ENCODE measurements at regions not wholly inside any gene's neighbourhood (a gene's known extent, or its start where the extent isn't known, plus 50 kb on each side); places are given as distances from the start of the nearest gene placed in this dataset.

GRCh38 chr16:86866986-86867722 is 288.8 kb downstream of the FOXL1 start:
- no peaks in the 10 kb centered on the region for H3K36me3 ChIP-seq (ENCODE audit: control insufficient read depth, insufficient read depth, low read length)
- H3K27ac ChIP-seq (ENCODE audit: low read depth, low read length), result no peak overlapping the region
- H3K9ac ChIP-seq (ENCODE audit: low read length), result no peak overlapping the region
- H3K79me2 ChIP-seq (ENCODE audit: control insufficient read depth, insufficient read depth, low read length), result no peaks in the 10 kb centered on the region
- no peaks in the 10 kb centered on the region for H3K79me1 ChIP-seq (ENCODE audit: low read length)
- no peak overlapping the region for H3K4ac ChIP-seq (ENCODE audit: low read depth, low read length)
- no peak overlapping the region for H4K8ac ChIP-seq (ENCODE audit: low read depth, low read length)
- H3K4me1 ChIP-seq (ENCODE audit: control insufficient read depth, low read depth, low read length), result no peaks in the 10 kb centered on the region
- no peak overlapping the region for H3K56ac ChIP-seq (ENCODE audit: low read length)
- no peak overlapping the region for H2BK5ac ChIP-seq (ENCODE audit: low read length)
- no peak overlapping the region for H2AK5ac ChIP-seq (ENCODE audit: low read length)
- no peak overlapping the region for H3K4me2 ChIP-seq (ENCODE audit: low read length)
- H3K4me3 ChIP-seq (ENCODE audit: low read length), result no peak overlapping the region
- no peak overlapping the region for H3K23ac ChIP-seq (ENCODE audit: low read length)
- no peaks in the 10 kb centered on the region for H3K27me3 ChIP-seq (ENCODE audit: insufficient read depth, low read length, poor library complexity)
- no peak overlapping the region for H2BK15ac ChIP-seq (replicated peaks; ENCODE audit: low read depth)
- DNase-seq, result no peak
- H3K18ac ChIP-seq (ENCODE audit: low read length), result no peak overlapping the region
- no peak overlapping the region for H4K5ac ChIP-seq (ENCODE audit: low read length)
- WGBS (ENCODE audit: extremely low coverage, insufficient coverage, low lambda C conversion rate), result no CpG with 5 or more reads among the region's 6 CpGs
- H2BK120ac ChIP-seq (ENCODE audit: low read depth, low read length), result no peak overlapping the region

GRCh38 chr16:86868070-86868469 is 289.7 kb downstream of the FOXL1 start:
- H4K8ac ChIP-seq (ENCODE audit: low read depth, low read length), result no peak overlapping the region
- no peak overlapping the region for H2BK15ac ChIP-seq (replicated peaks; ENCODE audit: low read depth)
- H3K4me1 ChIP-seq (ENCODE audit: control insufficient read depth, low read depth, low read length), result no peaks in the 10 kb centered on the region
- no peak overlapping the region for H3K4ac ChIP-seq (ENCODE audit: low read depth, low read length)
- DNase-seq, result no peak
- no peak overlapping the region for H4K5ac ChIP-seq (ENCODE audit: low read length)
- H3K79me1 ChIP-seq (ENCODE audit: low read length), result no peaks in the 10 kb centered on the region
- no peak overlapping the region for H3K23ac ChIP-seq (ENCODE audit: low read length)
- H2BK5ac ChIP-seq (ENCODE audit: low read length), result no peak overlapping the region
- no peaks in the 10 kb centered on the region for H3K27me3 ChIP-seq (ENCODE audit: insufficient read depth, low read length, poor library complexity)
- H3K4me2 ChIP-seq (ENCODE audit: low read length), result no peak overlapping the region
- no peak overlapping the region for H3K9ac ChIP-seq (ENCODE audit: low read length)
- H3K27ac ChIP-seq (ENCODE audit: low read depth, low read length), result no peak overlapping the region
- no peak overlapping the region for H2AK5ac ChIP-seq (ENCODE audit: low read length)
- no peaks in the 10 kb centered on the region for H3K36me3 ChIP-seq (ENCODE audit: control insufficient read depth, insufficient read depth, low read length)
- H3K79me2 ChIP-seq (ENCODE audit: control insufficient read depth, insufficient read depth, low read length), result no peaks in the 10 kb centered on the region
- no CpG with 5 or more reads among the region's 12 CpGs for WGBS (ENCODE audit: extremely low coverage, insufficient coverage, low lambda C conversion rate)
- H3K18ac ChIP-seq (ENCODE audit: low read length), result no peak overlapping the region
- no peak overlapping the region for H3K4me3 ChIP-seq (ENCODE audit: low read length)
- no peak overlapping the region for H3K56ac ChIP-seq (ENCODE audit: low read length)
- no peak overlapping the region for H2BK120ac ChIP-seq (ENCODE audit: low read depth, low read length)

DNA sequence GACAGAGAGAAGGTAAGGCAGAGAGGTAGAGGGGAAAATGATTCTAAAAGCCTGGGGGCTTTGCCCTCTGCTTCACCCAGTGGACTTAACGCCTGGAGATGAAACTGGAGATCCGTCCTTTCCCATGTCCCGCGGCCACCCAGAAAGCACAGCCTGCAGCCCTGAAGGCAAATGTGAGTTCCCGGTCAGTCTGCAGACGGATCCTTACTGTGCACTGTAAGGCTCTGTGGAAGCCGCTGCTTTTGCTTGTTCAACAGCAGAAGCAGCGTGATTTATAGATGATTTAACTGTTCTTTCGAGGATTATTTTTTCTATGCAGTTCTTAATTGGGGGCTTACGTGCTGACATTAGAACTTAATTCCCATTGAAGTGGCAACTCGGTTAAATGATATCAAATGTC is 290.4 kb downstream of the FOXL1 start:
- no peak overlapping the region for H3K4ac ChIP-seq (ENCODE audit: low read depth, low read length)
- H2AK5ac ChIP-seq (ENCODE audit: low read length), result no peak overlapping the region
- no peak overlapping the region for H3K27ac ChIP-seq (ENCODE audit: low read depth, low read length)
- no peak overlapping the region for H3K23ac ChIP-seq (ENCODE audit: low read length)
- H2BK15ac ChIP-seq (replicated peaks; ENCODE audit: low read depth), result no peak overlapping the region
- no peak overlapping the region for H4K5ac ChIP-seq (ENCODE audit: low read length)
- H2BK120ac ChIP-seq (ENCODE audit: low read depth, low read length), result no peak overlapping the region
- H3K4me2 ChIP-seq (ENCODE audit: low read length), result no peak overlapping the region
- H3K27me3 ChIP-seq (ENCODE audit: insufficient read depth, low read length, poor library complexity), result no peaks in the 10 kb centered on the region
- H3K18ac ChIP-seq (ENCODE audit: low read length), result no peak overlapping the region
- H4K8ac ChIP-seq (ENCODE audit: low read depth, low read length), result no peak overlapping the region
- no peaks in the 10 kb centered on the region for H3K4me1 ChIP-seq (ENCODE audit: control insufficient read depth, low read depth, low read length)
- no peak overlapping the region for H3K4me3 ChIP-seq (ENCODE audit: low read length)
- H2BK5ac ChIP-seq (ENCODE audit: low read length), result no peak overlapping the region
- H3K9ac ChIP-seq (ENCODE audit: low read length), result no peak overlapping the region
- H3K36me3 ChIP-seq (ENCODE audit: control insufficient read depth, insufficient read depth, low read length), result no peaks in the 10 kb centered on the region
- no peak for DNase-seq
- no peak overlapping the region for H3K56ac ChIP-seq (ENCODE audit: low read length)
- no CpG with 5 or more reads among the region's 11 CpGs for WGBS (ENCODE audit: extremely low coverage, insufficient coverage, low lambda C conversion rate)
- no peaks in the 10 kb centered on the region for H3K79me1 ChIP-seq (ENCODE audit: low read length)
- no peaks in the 10 kb centered on the region for H3K79me2 ChIP-seq (ENCODE audit: control insufficient read depth, insufficient read depth, low read length)

DNA sequence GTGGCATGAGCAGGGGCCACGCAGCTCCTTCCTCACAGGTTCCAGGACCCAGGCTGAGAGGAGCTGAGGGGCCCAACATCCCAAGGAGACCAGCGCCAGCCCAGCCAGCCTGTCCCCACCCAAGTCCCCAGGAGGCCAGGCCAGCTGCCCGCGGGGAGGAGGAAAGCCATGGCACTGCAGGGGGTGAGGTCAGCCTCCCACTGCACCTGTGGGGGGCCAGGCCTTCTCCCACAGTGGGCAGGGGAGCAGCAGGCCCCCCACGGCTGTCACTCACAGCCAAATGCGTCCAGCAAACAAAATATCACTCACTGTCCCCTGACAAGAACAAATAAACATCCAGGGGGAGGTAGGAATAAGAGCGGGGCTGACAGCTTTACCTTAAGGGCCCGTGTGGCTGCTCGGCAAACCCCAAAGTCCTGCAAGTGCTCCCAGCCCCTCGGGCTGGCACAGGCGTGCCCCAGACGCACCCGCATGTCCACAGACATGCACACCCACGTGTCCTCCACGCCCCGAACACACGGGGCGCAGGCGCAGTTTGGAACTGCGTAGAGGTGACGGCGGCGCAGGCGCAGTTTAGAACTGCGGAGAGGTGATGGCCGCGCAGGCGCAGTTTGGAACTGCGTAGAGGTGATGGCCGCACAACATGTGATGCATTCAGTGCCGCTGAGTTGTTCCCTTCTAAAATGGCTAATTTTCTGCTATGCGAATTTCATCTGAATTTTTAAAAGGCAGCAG is 291.1 kb downstream of the FOXL1 start:
- Histone ChIP-seq H3K23ac (ENCODE audit: low read length) (no peak overlapping the region), H3K79me2 (ENCODE audit: control insufficient read depth, insufficient read depth, low read length) (no peaks in the 10 kb centered on the region), H3K36me3 (ENCODE audit: control insufficient read depth, insufficient read depth, low read length) (no peaks in the 10 kb centered on the region), H3K4me2 (ENCODE audit: low read length) (no peak overlapping the region), H2AK5ac (ENCODE audit: low read length) (no peak overlapping the region), H4K8ac (ENCODE audit: low read depth, low read length) (no peak overlapping the region), H2BK5ac (ENCODE audit: low read length) (no peak overlapping the region), H3K79me1 (ENCODE audit: low read length) (no peaks in the 10 kb centered on the region), H3K9ac (ENCODE audit: low read length) (no peak overlapping the region), H2BK120ac (ENCODE audit: low read depth, low read length) (no peak overlapping the region), H3K4me3 (ENCODE audit: low read length) (no peak overlapping the region), H3K27me3 (ENCODE audit: insufficient read depth, low read length, poor library complexity) (no peaks in the 10 kb centered on the region), H3K18ac (ENCODE audit: low read length) (no peak overlapping the region), H2BK15ac (replicated peaks; ENCODE audit: low read depth) (no peak overlapping the region), H3K4ac (ENCODE audit: low read depth, low read length) (no peak overlapping the region), H4K5ac (ENCODE audit: low read length) (no peak overlapping the region), H3K56ac (ENCODE audit: low read length) (no peak overlapping the region), H3K4me1 (ENCODE audit: control insufficient read depth, low read depth, low read length) (no peaks in the 10 kb centered on the region), H3K27ac (ENCODE audit: low read depth, low read length) (no peak overlapping the region)
- no CpG with 5 or more reads among the region's 32 CpGs for WGBS (ENCODE audit: extremely low coverage, insufficient coverage, low lambda C conversion rate)
- DNase-seq, result no peak

GRCh38 chr16:86870380-86870779 is 292.0 kb downstream of the FOXL1 start:
- H3K4me3 ChIP-seq (ENCODE audit: low read length), result no peak overlapping the region
- H3K36me3 ChIP-seq (ENCODE audit: control insufficient read depth, insufficient read depth, low read length), result no peaks in the 10 kb centered on the region
- no peak overlapping the region for H3K18ac ChIP-seq (ENCODE audit: low read length)
- H3K23ac ChIP-seq (ENCODE audit: low read length), result no peak overlapping the region
- no peaks in the 10 kb centered on the region for H3K79me2 ChIP-seq (ENCODE audit: control insufficient read depth, insufficient read depth, low read length)
- no peak overlapping the region for H2AK5ac ChIP-seq (ENCODE audit: low read length)
- H2BK120ac ChIP-seq (ENCODE audit: low read depth, low read length), result no peak overlapping the region
- DNase-seq, result no peak
- H3K27me3 ChIP-seq (ENCODE audit: insufficient read depth, low read length, poor library complexity), result no peaks in the 10 kb centered on the region
- H4K5ac ChIP-seq (ENCODE audit: low read length), result no peak overlapping the region
- H3K9ac ChIP-seq (ENCODE audit: low read length), result no peak overlapping the region
- H3K56ac ChIP-seq (ENCODE audit: low read length), result no peak overlapping the region
- no peak overlapping the region for H2BK5ac ChIP-seq (ENCODE audit: low read length)
- H3K27ac ChIP-seq (ENCODE audit: low read depth, low read length), result no peak overlapping the region
- H3K4ac ChIP-seq (ENCODE audit: low read depth, low read length), result no peak overlapping the region
- H2BK15ac ChIP-seq (replicated peaks; ENCODE audit: low read depth), result no peak overlapping the region
- H3K79me1 ChIP-seq (ENCODE audit: low read length), result no peaks in the 10 kb centered on the region
- no peak overlapping the region for H4K8ac ChIP-seq (ENCODE audit: low read depth, low read length)
- H3K4me1 ChIP-seq (ENCODE audit: control insufficient read depth, low read depth, low read length), result no peaks in the 10 kb centered on the region
- WGBS (ENCODE audit: extremely low coverage, insufficient coverage, low lambda C conversion rate), result no CpG with 5 or more reads among the region's 9 CpGs
- no peak overlapping the region for H3K4me2 ChIP-seq (ENCODE audit: low read length)
